BE2C (cell line): ENCODE measurements at regions not wholly inside any gene's neighbourhood (a gene's known extent, or its start where the extent isn't known, plus 50 kb on each side); places are given as distances from the start of the nearest gene placed in this dataset.

Experiments
- DNase-seq: peaks from one replicate; pipeline ENCODE4 v3.0.0-alpha.2; 2020
- H3K27me3 ChIP-seq: fragments of 250-450 bp; sonication (Bioruptor Pico); 2 replicates; pipeline ENCODE4 v1.5.1; 2020; ENCODE audit warnings: mild to moderate bottlenecking
- H3K36me3 ChIP-seq: fragments of 250-450 bp; sonication (Bioruptor Pico); 2 replicates; pipeline ENCODE4 v1.5.1; 2020; ENCODE audit warnings: mild to moderate bottlenecking
- H3K4me1 ChIP-seq: fragments of 250-450 bp; sonication (Bioruptor Pico); 2 replicates; pipeline ENCODE4 v1.5.1; 2020
- H3K4me3 ChIP-seq: 2 replicates; pipeline ENCODE4 v1.5.1; 2011; ENCODE audit warnings: low read depth, low read length
- H3K9me3 ChIP-seq: fragments of 250-450 bp; sonication (Bioruptor Pico); 2 replicates; pipeline ENCODE4 v1.5.1; 2020
- TF ChIP-seq, protein P1 (sequence below): IDR thresholded peaks from 2 replicates; pipeline ENCODE4 v1.5.1; 2012; ENCODE audit warnings: mild to moderate bottlenecking, low read depth, low read length

DNA sequence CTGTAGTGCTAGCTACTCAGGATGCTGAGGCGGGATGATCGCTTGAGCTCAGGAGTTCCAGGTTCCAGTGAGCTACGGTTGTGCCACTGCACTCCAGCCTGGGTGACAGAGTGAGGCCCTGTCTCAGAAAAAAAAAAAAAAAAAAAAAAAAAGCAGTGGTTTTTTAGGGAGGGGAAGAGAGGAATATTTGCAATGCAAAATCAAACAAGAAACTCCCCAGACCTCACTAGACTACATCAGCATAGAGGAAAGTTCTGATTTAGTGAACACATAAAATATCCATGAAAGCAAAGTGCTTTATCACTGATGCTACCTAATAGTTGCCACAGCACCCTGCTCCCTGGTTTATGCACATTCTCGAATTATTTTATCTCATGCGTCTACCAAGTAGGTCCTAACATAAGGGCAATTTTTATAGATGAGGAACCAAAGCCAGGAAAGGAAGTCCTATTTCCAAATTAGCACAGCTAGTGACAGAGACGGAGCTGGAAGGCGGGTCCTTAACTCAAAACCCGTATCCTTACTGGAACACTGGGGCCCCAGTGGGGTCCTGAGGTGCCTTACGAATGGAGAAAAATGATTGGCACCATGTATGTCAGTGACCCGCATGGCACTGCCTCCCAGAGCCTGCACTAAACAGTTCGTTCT is 50.7 kb upstream of the GPR157 start:
- Histone ChIP-seq H3K9me3 (no peaks in the 10 kb centered on the region), H3K27me3 (peaks cover 6% of the 10 kb centered on the region; the same call in 1 of the 2 replicates), H3K4me3 (no peak overlapping the region), H3K36me3 (no peaks in the 10 kb centered on the region), H3K4me1 (no peaks in the 10 kb centered on the region)
- TF ChIP-seq, protein P1, sequence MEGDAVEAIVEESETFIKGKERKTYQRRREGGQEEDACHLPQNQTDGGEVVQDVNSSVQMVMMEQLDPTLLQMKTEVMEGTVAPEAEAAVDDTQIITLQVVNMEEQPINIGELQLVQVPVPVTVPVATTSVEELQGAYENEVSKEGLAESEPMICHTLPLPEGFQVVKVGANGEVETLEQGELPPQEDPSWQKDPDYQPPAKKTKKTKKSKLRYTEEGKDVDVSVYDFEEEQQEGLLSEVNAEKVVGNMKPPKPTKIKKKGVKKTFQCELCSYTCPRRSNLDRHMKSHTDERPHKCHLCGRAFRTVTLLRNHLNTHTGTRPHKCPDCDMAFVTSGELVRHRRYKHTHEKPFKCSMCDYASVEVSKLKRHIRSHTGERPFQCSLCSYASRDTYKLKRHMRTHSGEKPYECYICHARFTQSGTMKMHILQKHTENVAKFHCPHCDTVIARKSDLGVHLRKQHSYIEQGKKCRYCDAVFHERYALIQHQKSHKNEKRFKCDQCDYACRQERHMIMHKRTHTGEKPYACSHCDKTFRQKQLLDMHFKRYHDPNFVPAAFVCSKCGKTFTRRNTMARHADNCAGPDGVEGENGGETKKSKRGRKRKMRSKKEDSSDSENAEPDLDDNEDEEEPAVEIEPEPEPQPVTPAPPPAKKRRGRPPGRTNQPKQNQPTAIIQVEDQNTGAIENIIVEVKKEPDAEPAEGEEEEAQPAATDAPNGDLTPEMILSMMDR = no peak
- no peak for DNase-seq

DNA sequence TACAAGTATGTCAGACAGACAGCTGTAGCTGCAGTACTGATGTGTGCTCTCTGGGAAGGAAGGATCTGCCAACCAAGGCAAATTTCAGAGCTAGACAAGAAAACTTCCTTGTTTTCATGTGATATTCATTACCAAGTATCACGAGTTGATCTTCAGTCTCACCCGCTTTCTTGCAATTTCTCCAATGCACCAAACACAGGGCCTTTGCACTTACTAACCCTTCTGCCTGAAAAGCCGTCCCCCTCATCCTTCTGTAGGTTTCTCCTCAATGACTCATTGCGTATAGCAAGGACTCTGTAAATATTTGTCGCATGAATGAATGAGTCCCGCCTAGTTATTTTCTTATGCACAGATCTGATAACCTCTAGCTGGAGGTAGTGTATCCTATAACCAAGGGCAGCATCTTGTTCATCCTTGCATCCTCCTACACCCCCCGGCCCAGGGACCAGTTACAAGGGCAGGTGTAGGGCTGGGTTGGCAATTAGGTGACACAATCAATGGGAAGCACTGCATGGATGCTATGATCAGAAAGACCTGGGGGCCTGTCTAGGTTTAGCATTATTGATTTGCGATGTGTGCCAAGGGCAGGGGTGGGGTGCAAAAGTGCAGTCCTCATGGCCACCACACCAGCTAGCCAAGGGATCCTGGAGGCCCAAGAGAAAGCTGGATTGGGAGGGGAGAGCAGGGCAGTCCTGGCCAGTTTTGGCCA is 51.4 kb upstream of the GPR157 start:
- DNase-seq = no peak
- TF ChIP-seq, protein P1 = no peak
- Histone ChIP-seq H3K9me3 (no peaks in the 10 kb centered on the region), H3K4me1 (no peaks in the 10 kb centered on the region), H3K36me3 (no peaks in the 10 kb centered on the region), H3K27me3 (peaks cover 6% of the 10 kb centered on the region; the same call in 1 of the 2 replicates), H3K4me3 (no peak overlapping the region)

DNA sequence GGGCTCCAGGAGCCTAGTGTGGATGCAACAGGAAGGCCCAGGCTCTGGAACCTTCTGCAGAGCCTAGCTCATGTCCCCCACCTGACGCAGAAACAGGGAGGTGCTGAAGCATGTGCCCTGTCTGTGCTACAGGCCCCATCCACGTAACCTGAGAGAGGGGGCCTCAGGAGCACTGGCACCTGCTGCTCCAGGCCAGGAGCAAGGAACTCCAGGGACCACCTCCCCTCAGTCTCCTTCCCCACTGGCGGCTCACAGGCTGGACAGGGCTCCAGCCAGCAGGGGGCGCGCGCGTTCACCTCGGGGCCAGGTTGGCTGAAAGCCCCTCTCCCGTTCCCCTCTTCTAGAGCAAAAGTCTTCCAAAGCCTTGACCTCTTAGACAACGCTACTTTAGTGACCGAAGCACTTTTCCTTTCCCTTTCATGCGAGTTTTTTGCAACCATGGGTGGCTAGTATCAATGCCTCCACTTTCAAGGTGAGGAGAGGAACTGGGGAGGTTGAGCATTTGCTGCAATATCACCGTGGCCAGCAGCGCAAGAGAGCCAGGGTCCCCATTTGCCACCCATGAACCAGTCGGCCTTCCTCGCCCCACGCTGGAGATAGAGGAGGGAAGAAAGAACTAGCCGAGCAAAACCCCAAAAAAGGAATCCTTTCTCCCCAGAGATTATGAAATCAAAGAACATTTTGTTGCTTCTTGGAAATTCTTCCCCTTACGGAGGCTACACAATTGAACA is 52.4 kb upstream of the GPR157 start:
- no peaks in the 10 kb centered on the region for H3K9me3 ChIP-seq
- no peaks in the 10 kb centered on the region for H3K4me1 ChIP-seq
- H3K36me3 ChIP-seq = no peaks in the 10 kb centered on the region
- TF ChIP-seq, protein P1 = peak; percentile 59
- H3K27me3 ChIP-seq = peaks cover 6% of the 10 kb centered on the region; the same call in 1 of the 2 replicates
- DNase-seq = peak; percentile 45
- H3K4me3 ChIP-seq = no peak overlapping the region

DNA sequence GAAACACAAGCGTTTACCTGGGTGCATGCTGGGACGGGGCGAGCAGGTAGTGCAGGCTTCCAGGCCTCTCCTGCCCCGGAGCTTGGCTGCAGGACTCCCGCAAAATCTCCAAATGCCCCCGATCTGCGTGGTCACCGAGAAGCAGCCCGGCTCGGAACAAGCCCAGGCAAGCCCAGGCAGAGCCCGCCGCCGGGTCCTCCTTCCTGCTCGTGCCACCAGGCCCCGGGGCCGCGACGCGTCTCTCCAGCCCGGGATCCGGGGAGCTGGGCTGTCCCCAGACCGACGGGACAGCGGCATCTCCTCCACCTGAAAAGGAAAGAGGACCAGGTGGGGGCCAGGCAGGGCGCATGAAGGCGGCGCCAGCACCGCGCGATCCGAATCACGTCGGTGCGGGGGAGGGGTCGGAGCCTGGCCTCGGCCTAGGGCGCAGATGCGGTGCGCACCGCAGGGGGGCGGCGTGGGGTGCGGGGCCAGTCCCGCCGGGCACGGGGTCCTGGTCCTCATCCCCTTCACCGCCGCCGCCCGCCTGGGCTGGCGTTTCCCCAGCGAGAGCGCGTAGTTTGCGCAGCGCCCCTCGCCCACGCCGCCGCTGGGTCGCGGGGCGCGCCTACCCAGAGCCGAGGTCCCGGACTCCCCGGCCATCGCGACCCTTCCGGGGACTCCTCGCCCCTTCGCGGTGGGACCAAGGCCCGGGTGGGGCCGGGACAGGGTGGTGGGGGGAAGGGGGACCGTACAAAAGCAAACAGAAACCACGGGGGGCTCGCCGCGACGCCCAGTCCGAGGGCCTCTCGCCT is 52.4 kb upstream of the H6PD start:
- peaks cover 6% of the 10 kb centered on the region; the same call in 1 of the 2 replicates for H3K27me3 ChIP-seq
- H3K4me3 ChIP-seq = no peak overlapping the region
- no peak for DNase-seq
- no peaks in the 10 kb centered on the region for H3K4me1 ChIP-seq
- no peaks in the 10 kb centered on the region for H3K9me3 ChIP-seq
- no peaks in the 10 kb centered on the region for H3K36me3 ChIP-seq
- TF ChIP-seq, protein P1 = no peak

DNA sequence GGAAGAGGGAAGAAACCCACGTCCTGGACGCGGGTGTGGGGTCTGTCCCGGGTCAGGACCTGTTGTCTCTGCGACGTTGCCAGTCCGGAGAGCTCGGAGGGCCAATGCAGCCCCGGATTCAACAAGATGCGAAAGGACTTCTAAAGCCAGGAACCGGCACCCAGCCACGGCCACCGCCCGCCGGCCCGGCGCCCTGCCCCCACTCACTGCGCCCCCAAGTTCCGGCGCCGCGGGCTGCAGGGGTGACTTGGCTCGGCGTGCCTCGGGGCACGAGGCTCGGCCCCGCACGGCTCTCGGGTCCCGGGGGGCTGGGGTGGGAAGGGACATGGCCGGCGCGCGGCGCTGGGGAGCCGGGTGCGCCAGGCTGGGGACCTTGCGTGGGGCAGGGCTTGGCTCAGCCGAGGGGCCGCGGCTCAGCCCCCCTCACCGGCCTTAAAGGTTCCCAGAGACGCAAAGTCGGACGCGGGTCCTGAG is 51.8 kb upstream of the H6PD start:
- no peaks in the 10 kb centered on the region for H3K36me3 ChIP-seq
- TF ChIP-seq, protein P1 = no peak
- no peak for DNase-seq
- H3K4me1 ChIP-seq = no peaks in the 10 kb centered on the region
- no peak overlapping the region for H3K4me3 ChIP-seq
- H3K9me3 ChIP-seq = no peaks in the 10 kb centered on the region
- peaks cover 6% of the 10 kb centered on the region; the same call in 1 of the 2 replicates for H3K27me3 ChIP-seq
